Adrenal gland (tissue), 5 donors: ENCODE measurements at regions not wholly inside any gene's neighbourhood (a gene's known extent, or its start where the extent isn't known, plus 50 kb on each side); places are given as distances from the start of the nearest gene placed in this dataset.

Source experiments
- CTCF ChIP-seq, 6 experiments: fragments of 450-650 bp in 4 of 6; fragments of 200-600 bp in 2 of 6; sonication (generic) in 1 of 6; IDR thresholded peaks; 1 replicate in 5 of 6; 2 replicates in 1 of 6; pipeline versions ENCODE4 v1.5.1 to v1.8.0; 2016 to 2021; ENCODE audit warnings: antibody characterized with exemption in 6 of 6, mild to moderate bottlenecking in 2 of 6, moderate library complexity in 1 of 6
- POLR2A ChIP-seq, 2 donors: fragments of 450-650 bp; IDR thresholded peaks; one replicate each; pipeline ENCODE4 v1.6.1; 2017; ENCODE audit warnings: antibody characterized with exemption in 2 of 2, mild to moderate bottlenecking in 2 of 2, moderate library complexity in 1 of 2
- donor health status: DM: no; HTN: no; CAD: no.

- TF ChIP-seq POLR2A (IDR thresholded peaks at IDR 0.05) (no peak), CTCF (IDR thresholded peaks at IDR 0.05) (no peak)
Measured at GRCh38 chr7:119868387-119868786, 404.6 kb upstream of the KCND2 start.
